Adrenal gland (tissue), 5 donors: ENCODE measurements at regions not wholly inside any gene's neighbourhood (a gene's known extent, or its start where the extent isn't known, plus 50 kb on each side); places are given as distances from the start of the nearest gene placed in this dataset.

ENCODE experiments used
- CTCF ChIP-seq, 6 experiments: fragments of 450-650 bp in 4 of 6; fragments of 200-600 bp in 2 of 6; sonication (generic) in 1 of 6; IDR thresholded peaks; 1 replicate in 5 of 6; 2 replicates in 1 of 6; pipeline versions ENCODE4 v1.5.1 to v1.8.0; 2016 to 2021; ENCODE audit warnings: antibody characterized with exemption in 6 of 6, mild to moderate bottlenecking in 2 of 6, moderate library complexity in 1 of 6
- POLR2A ChIP-seq, 2 donors: fragments of 450-650 bp; IDR thresholded peaks; one replicate each; pipeline ENCODE4 v1.6.1; 2017; ENCODE audit warnings: antibody characterized with exemption in 2 of 2, mild to moderate bottlenecking in 2 of 2, moderate library complexity in 1 of 2
- donor health status: DM: no; HTN: no; CAD: no.

- TF ChIP-seq CTCF (IDR thresholded peaks at IDR 0.05) (no peak), POLR2A (IDR thresholded peaks at IDR 0.05) (no peak)
Observed at GRCh38 chr9:73357607-73358006, 205.9 kb downstream of the ANXA1 start.
